GM12864 (cell line): ENCODE measurements at regions not wholly inside any gene's neighbourhood (a gene's known extent, or its start where the extent isn't known, plus 50 kb on each side); places are given as distances from the start of the nearest gene placed in this dataset.

ENCODE experiments used
- DNase-seq: peaks from one replicate; pipeline ENCODE4 v3.0.0-alpha.2; 2011; ENCODE audit warnings: low read depth
- H3K4me3 ChIP-seq: 2 replicates; pipeline ENCODE4 v1.5.1; 2011; ENCODE audit warnings: mild to moderate bottlenecking, low read depth, low read length, control low read depth
- TF ChIP-seq, protein P1 (sequence below): IDR thresholded peaks from 2 replicates; pipeline ENCODE4 v1.5.1; 2011; ENCODE audit warnings: low read depth, mild to moderate bottlenecking, moderate library complexity, low read length, control low read depth, inconsistent platforms; ENCODE audit errors: missing control alignments

DNA sequence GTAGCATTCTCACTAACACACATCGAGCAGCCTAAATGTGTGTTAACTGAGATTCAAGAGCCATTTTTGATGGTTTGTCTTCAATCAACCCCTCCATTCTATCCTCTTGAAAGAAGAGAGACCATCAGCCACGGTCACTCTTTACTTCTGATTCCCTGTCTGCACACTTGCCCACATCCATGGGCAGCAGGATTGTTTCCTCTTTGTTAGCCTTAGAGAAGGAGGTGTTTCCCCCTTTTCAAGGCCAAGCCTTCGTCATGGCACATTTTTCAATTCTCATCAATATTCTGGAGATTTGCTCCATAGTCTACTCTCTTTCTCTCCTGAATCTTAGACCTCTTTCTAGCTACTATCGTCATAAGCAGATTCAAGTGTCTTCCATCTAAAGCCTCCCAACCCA, 522.4 kb upstream of the NAALADL2 start:
- H3K4me3 ChIP-seq: no peak overlapping the region
- no peak for DNase-seq
- TF ChIP-seq, protein P1, sequence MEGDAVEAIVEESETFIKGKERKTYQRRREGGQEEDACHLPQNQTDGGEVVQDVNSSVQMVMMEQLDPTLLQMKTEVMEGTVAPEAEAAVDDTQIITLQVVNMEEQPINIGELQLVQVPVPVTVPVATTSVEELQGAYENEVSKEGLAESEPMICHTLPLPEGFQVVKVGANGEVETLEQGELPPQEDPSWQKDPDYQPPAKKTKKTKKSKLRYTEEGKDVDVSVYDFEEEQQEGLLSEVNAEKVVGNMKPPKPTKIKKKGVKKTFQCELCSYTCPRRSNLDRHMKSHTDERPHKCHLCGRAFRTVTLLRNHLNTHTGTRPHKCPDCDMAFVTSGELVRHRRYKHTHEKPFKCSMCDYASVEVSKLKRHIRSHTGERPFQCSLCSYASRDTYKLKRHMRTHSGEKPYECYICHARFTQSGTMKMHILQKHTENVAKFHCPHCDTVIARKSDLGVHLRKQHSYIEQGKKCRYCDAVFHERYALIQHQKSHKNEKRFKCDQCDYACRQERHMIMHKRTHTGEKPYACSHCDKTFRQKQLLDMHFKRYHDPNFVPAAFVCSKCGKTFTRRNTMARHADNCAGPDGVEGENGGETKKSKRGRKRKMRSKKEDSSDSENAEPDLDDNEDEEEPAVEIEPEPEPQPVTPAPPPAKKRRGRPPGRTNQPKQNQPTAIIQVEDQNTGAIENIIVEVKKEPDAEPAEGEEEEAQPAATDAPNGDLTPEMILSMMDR: no peak

DNA sequence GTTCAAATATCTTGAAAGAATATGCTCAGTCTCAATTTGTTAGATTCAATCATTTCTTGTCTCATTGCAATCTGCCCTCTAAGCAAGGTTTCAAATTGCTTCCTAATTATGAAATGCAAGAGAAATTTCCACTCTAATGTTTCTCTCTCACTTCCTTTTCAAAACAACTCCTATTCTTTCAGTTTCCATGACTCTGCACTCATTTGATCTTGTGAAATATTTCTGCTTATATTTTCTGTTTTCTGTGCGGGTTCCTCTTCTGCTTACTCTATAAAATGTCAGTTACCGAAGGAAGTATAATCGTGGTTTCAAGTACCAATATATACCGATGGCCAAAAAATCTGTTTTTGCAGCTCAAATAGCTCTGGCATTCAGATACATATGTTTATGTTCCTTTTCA, 521.9 kb upstream of the NAALADL2 start:
- TF ChIP-seq, protein P1: no peak
- H3K4me3 ChIP-seq: no peak overlapping the region
- DNase-seq: no peak

DNA sequence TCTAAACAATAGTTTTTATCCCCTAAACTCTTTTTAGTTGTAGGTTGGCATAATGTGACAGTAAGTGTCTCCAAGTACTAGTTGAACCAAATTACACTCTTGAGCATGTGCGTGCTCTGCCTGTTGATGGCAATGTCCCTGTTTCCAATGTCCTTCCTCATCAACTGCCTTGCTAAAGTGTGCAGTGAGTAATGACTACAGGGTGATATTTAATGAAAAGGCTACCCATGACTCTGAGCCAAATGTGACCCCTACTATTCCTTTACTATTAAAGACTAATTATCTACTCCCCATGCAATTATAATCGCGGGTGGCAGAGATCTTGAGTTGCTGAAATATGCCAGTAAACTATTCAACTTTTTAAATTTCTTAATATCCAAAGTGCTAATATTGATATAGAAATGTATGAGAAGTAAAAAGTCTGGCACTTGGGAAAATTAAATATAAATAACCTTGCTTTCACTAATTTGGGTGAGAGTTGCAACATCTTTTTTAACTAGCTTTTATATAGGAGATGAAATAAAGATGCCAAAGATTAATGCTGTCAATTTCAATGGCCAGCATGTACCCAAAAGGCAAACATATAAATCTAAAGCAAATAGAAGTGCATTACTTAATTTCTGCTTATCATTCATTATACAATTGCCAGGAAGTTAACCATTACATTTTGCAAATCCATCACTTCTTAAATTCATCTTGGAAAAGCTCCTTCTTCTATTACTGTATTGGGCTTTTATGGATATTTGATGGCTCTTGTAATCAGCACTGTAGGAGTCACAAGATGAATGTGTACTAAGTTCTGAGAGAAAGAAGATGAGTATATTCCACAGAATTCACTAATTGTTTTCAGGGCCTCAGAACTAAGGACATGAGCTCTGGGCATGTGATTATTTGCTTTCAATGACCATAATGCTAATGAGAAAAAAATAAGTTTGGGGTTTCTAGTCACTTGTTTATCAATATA, 518.2 kb upstream of the NAALADL2 start:
- no peak overlapping the region for H3K4me3 ChIP-seq
- no peak for DNase-seq
- TF ChIP-seq, protein P1: no peak

DNA sequence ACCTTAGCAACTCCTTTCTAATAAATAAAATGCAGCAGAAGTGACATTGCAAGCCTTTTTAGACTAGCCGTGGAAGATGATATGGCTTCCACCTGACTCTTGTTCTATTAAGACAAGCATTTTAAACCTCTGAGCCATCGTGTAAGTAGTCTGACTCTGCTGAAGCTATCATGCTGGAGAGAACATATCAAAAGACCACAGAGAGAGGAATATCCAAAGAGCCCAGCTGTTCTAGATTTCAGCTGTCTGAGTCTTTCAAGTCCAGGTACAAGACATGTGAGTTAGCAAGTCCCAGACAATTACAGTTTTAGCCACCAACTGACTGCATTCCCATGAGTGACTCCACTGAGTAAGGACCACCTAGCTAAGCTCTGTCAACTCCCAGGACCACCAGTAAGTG, 517.0 kb upstream of the NAALADL2 start:
- DNase-seq: no peak
- no peak overlapping the region for H3K4me3 ChIP-seq
- TF ChIP-seq, protein P1: no peak

DNA sequence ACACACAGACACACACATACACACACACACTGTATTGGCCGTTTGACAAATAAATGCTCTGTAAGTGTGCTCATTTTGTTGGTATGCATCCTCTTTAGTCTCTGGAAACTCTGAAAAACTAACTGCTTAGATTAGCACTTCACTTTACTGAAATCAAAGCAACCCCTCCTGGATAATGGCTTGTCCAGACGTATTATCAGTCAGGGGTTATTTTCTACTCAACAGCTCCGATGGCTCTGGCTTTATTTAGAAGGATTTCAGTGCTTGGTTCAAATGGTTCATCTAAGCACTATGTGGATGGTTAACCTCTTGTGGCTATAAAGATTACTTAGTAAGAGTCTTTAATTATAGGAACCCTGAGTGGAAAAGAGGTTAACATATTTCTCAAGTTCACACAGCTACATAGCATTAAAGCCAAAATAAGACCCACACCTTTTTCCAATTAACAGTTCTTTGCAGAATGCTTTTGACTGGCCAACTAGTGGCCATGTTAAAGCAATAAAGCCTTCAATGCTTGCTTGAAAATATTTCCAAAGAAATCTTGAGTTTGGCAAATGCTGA, 516.1 kb upstream of the NAALADL2 start:
- no peak overlapping the region for H3K4me3 ChIP-seq
- no peak for DNase-seq
- TF ChIP-seq, protein P1: no peak

DNA sequence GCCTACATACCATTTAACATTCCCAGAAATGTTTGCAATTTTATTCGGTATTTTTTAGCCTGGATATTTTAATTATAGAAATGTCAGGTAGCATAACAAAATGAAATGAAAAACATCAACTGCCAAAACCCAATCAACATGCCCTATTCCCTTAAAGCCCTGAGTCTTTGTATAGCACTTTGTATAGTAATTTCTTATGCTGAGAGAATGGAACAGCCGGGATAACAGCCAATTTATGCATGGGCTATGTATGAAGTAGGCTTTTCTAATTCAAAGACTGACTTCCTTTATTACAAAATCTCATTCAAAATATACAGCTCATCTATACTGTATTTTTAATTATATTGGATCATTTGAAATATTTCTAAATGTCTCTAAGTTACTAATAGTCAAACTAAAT, 513.0 kb upstream of the NAALADL2 start:
- TF ChIP-seq, protein P1: no peak
- DNase-seq: no peak
- H3K4me3 ChIP-seq: no peak overlapping the region
